Calu3 (cell line): ENCODE measurements at regions not wholly inside any gene's neighbourhood (a gene's known extent, or its start where the extent isn't known, plus 50 kb on each side); places are given as distances from the start of the nearest gene placed in this dataset.

ENCODE experiments used
- BruUV-seq: library from RNA; stranded (reverse); fragments of 400-500 nt; replicated peaks from 2 replicates; lab custom pipeline; 2021; lab: Mats Ljungman, UMichigan
- CTCF ChIA-PET: fragments of 300-600 bp; sonication (Branson Sonifier 250); formaldehyde crosslinking; loops from one replicate; lab custom pipeline; 2022; ENCODE audit warnings: antibody characterized with exemption; lab: Charles Lee
- DNase-seq: peaks from one replicate; pipeline ENCODE4 v3.0.0; 2022
- H3K27ac Mint-ChIP-seq: one replicate; pipeline ENCODE4 v1.8.0; 2022; ENCODE audit warnings: mixed read lengths; ENCODE audit not compliant: unreplicated experiment
- H3K27me3 Mint-ChIP-seq: one replicate; pipeline ENCODE4 v1.8.0; 2022; ENCODE audit warnings: mixed read lengths; ENCODE audit not compliant: unreplicated experiment
- H3K36me3 Mint-ChIP-seq: one replicate; pipeline ENCODE4 v1.8.0; 2022; ENCODE audit warnings: mild to moderate bottlenecking, moderate library complexity, mixed read lengths; ENCODE audit not compliant: insufficient read depth, unreplicated experiment
- H3K4me1 Mint-ChIP-seq: one replicate; pipeline ENCODE4 v1.8.0; 2022; ENCODE audit warnings: mild to moderate bottlenecking, low read depth, mixed read lengths; ENCODE audit not compliant: unreplicated experiment
- H3K4me3 Mint-ChIP-seq: one replicate; pipeline ENCODE4 v1.8.0; 2022; ENCODE audit warnings: mild to moderate bottlenecking, low read depth, moderate library complexity, mixed read lengths; ENCODE audit not compliant: unreplicated experiment
- H3K9me3 Mint-ChIP-seq: one replicate; pipeline ENCODE4 v1.8.0; 2022; ENCODE audit warnings: low read depth, mixed read lengths; ENCODE audit not compliant: unreplicated experiment
- intact Hi-C: fragments of 100-400 bp; cut with micrococcal nuclease; formaldehyde crosslinking; loops from one replicate; pipeline ENCODE4 v1.10.0; 2022; ENCODE audit not compliant: unreplicated experiment
- TF ChIP-seq, protein P1 (sequence below): fragments of 200-600 bp; IDR thresholded peaks from one replicate; pipeline ENCODE4 v1.8.0; 2022; ENCODE audit warnings: antibody characterized with exemption; ENCODE audit not compliant: unreplicated experiment

DNA sequence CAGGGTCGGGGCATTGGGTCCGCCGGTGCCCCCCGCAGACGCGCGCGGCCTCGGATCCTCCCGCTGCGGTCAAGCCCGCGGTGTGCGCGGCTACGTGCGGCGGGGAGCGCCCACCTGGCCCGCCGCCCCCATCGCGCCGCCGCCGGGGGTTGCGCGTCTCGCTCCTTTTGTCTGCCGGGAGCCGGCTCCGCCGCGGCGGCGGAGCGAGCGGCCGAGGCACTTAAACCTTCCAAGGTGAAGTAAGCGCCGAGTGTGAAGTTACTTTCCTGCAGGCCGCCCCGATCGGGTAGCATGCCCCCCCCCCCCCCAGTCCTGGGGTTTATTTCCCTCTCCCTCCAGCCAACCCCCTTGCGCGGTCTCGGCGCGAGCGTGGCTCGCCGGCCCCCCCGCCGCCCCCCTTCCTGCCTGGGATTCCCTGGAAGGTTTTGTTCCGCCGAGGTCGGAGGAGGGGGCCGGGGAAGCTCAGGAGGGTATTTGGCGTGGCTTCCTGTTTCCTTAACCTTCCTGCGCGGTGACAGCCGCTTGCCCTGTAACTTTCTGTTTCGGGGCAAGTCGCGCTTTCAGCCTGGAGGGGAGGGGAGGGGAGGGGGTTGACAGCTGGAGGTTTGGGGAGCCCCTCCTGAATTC lies 56.6 kb upstream of the GSE1 start:
- TF ChIP-seq, protein P1, sequence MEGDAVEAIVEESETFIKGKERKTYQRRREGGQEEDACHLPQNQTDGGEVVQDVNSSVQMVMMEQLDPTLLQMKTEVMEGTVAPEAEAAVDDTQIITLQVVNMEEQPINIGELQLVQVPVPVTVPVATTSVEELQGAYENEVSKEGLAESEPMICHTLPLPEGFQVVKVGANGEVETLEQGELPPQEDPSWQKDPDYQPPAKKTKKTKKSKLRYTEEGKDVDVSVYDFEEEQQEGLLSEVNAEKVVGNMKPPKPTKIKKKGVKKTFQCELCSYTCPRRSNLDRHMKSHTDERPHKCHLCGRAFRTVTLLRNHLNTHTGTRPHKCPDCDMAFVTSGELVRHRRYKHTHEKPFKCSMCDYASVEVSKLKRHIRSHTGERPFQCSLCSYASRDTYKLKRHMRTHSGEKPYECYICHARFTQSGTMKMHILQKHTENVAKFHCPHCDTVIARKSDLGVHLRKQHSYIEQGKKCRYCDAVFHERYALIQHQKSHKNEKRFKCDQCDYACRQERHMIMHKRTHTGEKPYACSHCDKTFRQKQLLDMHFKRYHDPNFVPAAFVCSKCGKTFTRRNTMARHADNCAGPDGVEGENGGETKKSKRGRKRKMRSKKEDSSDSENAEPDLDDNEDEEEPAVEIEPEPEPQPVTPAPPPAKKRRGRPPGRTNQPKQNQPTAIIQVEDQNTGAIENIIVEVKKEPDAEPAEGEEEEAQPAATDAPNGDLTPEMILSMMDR: no peak
- DNase-seq: peak; percentile 39
- intact Hi-C loops: loop anchor here (5.0 kb wide), 2 partner anchors 56 to 74 kb away; partner anchors contain the start of gene GSE1
- CTCF ChIA-PET: interaction anchor here (0.6 to 2.3 kb wide), 10 partner anchors 12 to 154 kb away, joined by 3 to 24 read pairs (median 6); partner anchors contain the start of gene GSE1
- Mint-ChIP-seq H3K27me3 (peaks cover 12% of the 10 kb centered on the region), H3K9me3 (no peaks in the 10 kb centered on the region), H3K4me1 (peaks cover 35% of the 10 kb centered on the region), H3K27ac (peak overlapping the region; percentile 21), H3K4me3 (peak overlapping the region; percentile 73), H3K36me3 (peaks cover 59% of the 10 kb centered on the region)
- BruUV-seq: no TSS peak

DNA sequence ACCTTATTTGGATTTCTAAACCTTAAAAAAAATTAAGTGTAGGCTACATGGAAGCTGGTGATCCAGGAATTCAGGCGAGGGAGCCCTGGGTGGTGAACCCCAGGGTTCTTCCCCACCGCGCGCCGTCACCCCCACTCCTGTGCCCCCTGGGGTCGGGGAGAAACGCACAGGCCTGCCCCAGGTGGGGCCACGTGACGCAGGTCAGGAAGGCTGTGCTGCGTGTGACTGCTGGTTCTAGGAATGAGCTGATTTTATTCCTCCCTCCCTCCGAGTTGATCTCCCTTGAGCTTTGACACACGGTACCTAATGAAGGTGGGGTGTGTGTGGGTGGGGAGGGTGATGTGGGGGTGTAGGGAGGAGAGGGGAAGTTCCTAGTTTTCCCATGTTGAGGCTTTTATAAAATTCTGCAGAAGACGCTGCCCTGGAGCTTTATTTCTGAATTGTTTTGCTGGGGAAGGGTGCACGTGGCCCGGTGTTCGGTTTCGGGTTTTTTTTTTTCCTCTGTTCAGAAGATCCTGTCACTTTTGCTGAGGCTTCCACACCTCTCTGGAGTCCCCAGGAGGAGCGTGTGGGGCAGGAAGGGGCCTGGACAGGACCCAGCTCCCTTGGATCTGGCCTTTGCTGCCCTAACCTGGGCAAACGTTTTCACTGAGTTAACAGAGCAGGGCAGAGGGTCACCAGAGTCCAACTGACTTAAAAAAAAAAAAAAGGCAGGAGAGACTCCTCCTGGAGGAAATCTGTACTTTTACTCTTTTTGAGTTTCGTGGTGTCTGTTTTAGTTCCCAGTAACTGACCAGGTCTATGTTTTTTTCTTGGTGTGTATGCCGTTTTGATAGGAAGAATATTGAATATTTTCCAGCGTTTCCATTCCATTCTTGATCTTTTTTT lies 55.8 kb upstream of the GSE1 start:
- Mint-ChIP-seq H3K27ac (peak overlapping the region; percentile 40), H3K4me1 (peaks cover 35% of the 10 kb centered on the region), H3K9me3 (no peaks in the 10 kb centered on the region), H3K27me3 (peaks cover 12% of the 10 kb centered on the region), H3K4me3 (peak overlapping the region; percentile 73), H3K36me3 (peaks cover 58% of the 10 kb centered on the region)
- TF ChIP-seq, protein P1: no peak
- TSS peak; percentile 35 for BruUV-seq
- CTCF ChIA-PET: interaction anchor here (0.6 to 2.3 kb wide), 16 partner anchors 11 to 160 kb away, joined by 3 to 24 read pairs (median 4); partner anchors contain the start of gene GSE1
- DNase-seq: peak; percentile 47
- intact Hi-C loops: loop anchor here (5.0 kb wide), 2 partner anchors 55 to 75 kb away; partner anchors contain the start of gene GSE1

DNA sequence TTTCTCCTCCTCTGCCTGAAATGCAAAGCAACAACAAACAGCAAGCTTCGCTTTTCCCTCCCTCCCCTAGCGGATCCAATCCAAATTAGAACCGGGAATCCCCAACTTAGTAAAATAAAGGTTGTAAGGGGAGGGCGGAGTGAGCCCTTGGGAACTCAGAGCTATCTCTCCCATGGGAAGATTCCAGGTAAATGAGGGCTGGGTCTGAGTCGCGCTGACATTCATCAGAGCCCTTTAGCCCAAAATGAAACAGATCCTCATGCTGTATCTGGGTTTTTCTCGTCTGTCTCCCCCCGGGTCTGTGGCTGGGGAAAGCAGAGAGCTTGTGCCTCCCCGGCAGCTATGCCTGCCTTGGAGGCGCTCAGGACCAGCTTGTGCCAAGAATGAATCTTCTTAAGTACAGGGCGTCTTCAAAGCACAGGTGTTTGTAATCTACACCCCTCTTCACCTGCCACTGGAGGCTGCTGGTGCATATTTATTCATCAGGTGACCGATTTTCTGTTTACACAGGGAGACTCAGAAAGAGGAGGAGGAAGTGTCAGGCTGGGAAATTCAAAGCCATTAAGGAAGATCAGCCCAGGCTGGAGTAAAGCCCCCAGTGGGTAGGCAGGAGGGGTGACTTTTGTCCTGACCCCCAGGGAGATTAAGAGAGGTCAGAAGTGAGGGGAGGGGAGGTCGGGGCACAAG lies 55.0 kb upstream of the GSE1 start:
- peaks cover 35% of the 10 kb centered on the region for H3K4me1 Mint-ChIP-seq
- BruUV-seq: no TSS peak
- peak overlapping the region; percentile 73 for H3K4me3 Mint-ChIP-seq
- TF ChIP-seq, protein P1: no peak
- peak; percentile 62 for DNase-seq
- no peaks in the 10 kb centered on the region for H3K9me3 Mint-ChIP-seq
- H3K36me3 Mint-ChIP-seq: peaks cover 51% of the 10 kb centered on the region
- intact Hi-C loops: loop anchor here (2.0 to 5.0 kb wide), 3 partner anchors 54 to 135 kb away; partner anchors contain the start of gene GSE1
- CTCF ChIA-PET: interaction anchor here (0.6 to 2.3 kb wide), 13 partner anchors 29 to 161 kb away, joined by 3 to 24 read pairs (median 4); partner anchors contain the start of gene GSE1
- H3K27me3 Mint-ChIP-seq: peaks cover 12% of the 10 kb centered on the region
- H3K27ac Mint-ChIP-seq: peak overlapping the region; percentile 40

DNA sequence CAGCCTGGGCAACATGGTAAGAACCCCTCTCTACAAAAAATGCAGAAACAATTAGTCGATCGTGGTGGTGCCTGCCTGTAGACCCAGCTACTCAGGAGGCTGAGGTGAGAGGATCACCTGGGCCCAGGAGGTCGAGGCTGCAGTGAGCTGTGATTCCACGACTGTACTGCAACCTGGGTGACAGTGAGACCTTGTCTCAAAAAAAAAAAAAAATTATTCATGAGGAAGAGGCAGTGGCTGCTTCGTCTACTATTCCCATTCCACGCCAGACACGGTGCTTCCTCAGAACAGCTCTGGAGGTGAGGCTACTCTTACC lies 52.2 kb upstream of the GSE1 start:
- BruUV-seq: no TSS peak
- Mint-ChIP-seq H3K4me3 (no peak overlapping the region), H3K9me3 (no peaks in the 10 kb centered on the region), H3K27ac (no peak overlapping the region), H3K27me3 (peaks cover 16% of the 10 kb centered on the region), H3K36me3 (peaks cover 26% of the 10 kb centered on the region), H3K4me1 (peaks cover 35% of the 10 kb centered on the region)
- intact Hi-C loops: no loop called here
- TF ChIP-seq, protein P1: no peak
- DNase-seq: no peak
- CTCF ChIA-PET: interaction anchor here (0.7 to 1.4 kb wide), 2 partner anchors 50 to 79 kb away, joined by 3 to 7 read pairs; no protein-coding TSS in a partner anchor
